Prostate gland (tissue), 2 donors: ENCODE measurements at regions not wholly inside any gene's neighbourhood (a gene's known extent, or its start where the extent isn't known, plus 50 kb on each side); places are given as distances from the start of the nearest gene placed in this dataset.
"Not testable (repeated sequence)": the region's sequence is repeated elsewhere in the genome, so short reads cannot be mapped to it uniquely, and the experiment has no call there.

Experiments
- DNase-seq: peaks from one replicate; pipeline ENCODE4 v3.0.0-alpha.2; 2019; ENCODE audit warnings: low spot score
- H3K27ac ChIP-seq, 2 donors: fragments of 200-600 bp; sonication (generic); 2 replicates each; pipeline ENCODE4 v1.5.1; 2017 to 2019
- H3K27me3 ChIP-seq: fragments of 200-600 bp; sonication (generic); replicated peaks from 2 replicates; pipeline ENCODE4 v1.5.1; 2019; ENCODE audit not compliant: insufficient read depth
- H3K36me3 ChIP-seq, 2 donors: fragments of 200-600 bp; sonication (generic); 1 replicate in 1 of 2; 2 replicates in 1 of 2; pipeline versions ENCODE4 v1.5.1 to v1.8.1; 2017 to 2019
- H3K4me1 ChIP-seq: fragments of 200-600 bp; sonication (generic); replicated peaks from 2 replicates; pipeline ENCODE4 v1.5.1; 2019
- H3K4me3 ChIP-seq, 2 donors: fragments of 200-600 bp; sonication (generic); 2 replicates each; pipeline ENCODE4 v1.5.1; 2017 to 2019
- H3K9me3 ChIP-seq: fragments of 200-600 bp; sonication (generic); 2 replicates; pipeline ENCODE4 v1.5.1; 2017
- POLR2A ChIP-seq: fragments of 450-650 bp; IDR thresholded peaks from one replicate; pipeline ENCODE4 v1.6.1; 2016; ENCODE audit warnings: antibody characterized with exemption, mild to moderate bottlenecking
- POLR2AphosphoS5 ChIP-seq: sonication (generic); formaldehyde crosslinking; IDR thresholded peaks from one replicate; pipeline ENCODE4 v1.6.1; 2017; ENCODE audit warnings: antibody characterized with exemption
- WGBS: methylation state at CpG from one replicate; pipeline ENCODE4 v1.1.5; 2018; 5-methylcytosine and 5-hydroxymethylcytosine counted together
- intact Hi-C: fragments of 100-400 bp; cut with DNase I; formaldehyde crosslinking; loops from one replicate; pipeline ENCODE4 v1.14.2; 2022
- TF ChIP-seq, protein P1 (sequence below), 4 experiments: fragments of 200-600 bp in 2 of 4; fragments of 450-650 bp in 2 of 4; sonication (generic) in 2 of 4; IDR thresholded peaks; 1 replicate in 3 of 4; 2 replicates in 1 of 4; pipeline ENCODE4 v1.5.1; 2016 to 2019; ENCODE audit warnings: antibody characterized with exemption in 4 of 4, mild to moderate bottlenecking in 2 of 4, moderate library complexity in 2 of 4

DNA sequence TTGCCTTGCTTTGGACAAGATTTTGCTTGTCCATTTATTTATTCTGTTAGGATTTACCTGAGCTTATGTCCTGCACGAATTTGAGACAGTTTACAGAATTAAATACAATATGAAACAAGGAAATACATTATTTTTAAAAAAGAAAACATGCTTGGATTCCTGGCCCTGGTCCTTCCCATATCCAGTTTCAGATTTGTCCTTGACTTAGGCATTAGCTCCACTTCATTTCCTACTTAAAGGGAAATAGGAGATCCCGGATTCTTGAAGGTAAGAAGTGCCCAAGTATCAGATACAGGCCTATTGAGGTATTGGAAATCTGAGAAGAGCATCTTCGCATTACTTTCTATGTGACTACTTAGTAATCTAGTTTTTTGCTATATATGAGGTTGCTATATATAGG, 672.0 kb downstream of the SI start:
- Histone ChIP-seq H3K27me3 (no peaks in the 10 kb centered on the region), H3K9me3 (no peaks in the 10 kb centered on the region), H3K27ac (no peak overlapping the region), H3K4me1 (no peaks in the 10 kb centered on the region), H3K36me3 (no peaks in the 10 kb centered on the region), H3K4me3 (no peak overlapping the region)
- intact Hi-C loops: no loop called here
- no peak for TF ChIP-seq POLR2AphosphoS5
- TF ChIP-seq, protein P1, sequence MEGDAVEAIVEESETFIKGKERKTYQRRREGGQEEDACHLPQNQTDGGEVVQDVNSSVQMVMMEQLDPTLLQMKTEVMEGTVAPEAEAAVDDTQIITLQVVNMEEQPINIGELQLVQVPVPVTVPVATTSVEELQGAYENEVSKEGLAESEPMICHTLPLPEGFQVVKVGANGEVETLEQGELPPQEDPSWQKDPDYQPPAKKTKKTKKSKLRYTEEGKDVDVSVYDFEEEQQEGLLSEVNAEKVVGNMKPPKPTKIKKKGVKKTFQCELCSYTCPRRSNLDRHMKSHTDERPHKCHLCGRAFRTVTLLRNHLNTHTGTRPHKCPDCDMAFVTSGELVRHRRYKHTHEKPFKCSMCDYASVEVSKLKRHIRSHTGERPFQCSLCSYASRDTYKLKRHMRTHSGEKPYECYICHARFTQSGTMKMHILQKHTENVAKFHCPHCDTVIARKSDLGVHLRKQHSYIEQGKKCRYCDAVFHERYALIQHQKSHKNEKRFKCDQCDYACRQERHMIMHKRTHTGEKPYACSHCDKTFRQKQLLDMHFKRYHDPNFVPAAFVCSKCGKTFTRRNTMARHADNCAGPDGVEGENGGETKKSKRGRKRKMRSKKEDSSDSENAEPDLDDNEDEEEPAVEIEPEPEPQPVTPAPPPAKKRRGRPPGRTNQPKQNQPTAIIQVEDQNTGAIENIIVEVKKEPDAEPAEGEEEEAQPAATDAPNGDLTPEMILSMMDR (IDR thresholded peaks at IDR 0.05): no peak
- no peak for TF ChIP-seq POLR2A
- WGBS: 61% methylated on average over 3 of the region's 3 CpGs
- DNase-seq: no peak

DNA sequence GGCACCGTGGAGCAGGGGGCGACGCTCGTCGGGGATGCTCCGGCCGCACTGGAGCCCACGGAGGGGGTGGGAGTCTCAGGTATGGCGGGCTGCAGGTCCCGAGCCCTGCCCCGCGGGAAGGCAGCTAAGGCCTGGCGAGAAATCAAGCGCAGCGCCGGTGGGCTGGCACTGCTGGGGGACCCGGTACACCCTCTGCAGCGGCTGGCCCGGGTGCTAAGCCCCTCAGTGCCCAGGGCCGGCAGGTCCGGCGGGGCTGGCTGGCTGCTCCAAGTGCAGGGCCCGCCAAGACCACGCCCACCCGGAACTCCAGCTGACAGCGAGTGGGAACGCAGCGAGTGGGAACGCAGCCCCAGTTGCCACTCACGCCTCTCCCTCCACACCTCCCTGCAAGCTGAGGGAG, 676.4 kb downstream of the SI start:
- intact Hi-C loops: no loop called here
- no peak overlapping the region for H3K27ac ChIP-seq
- TF ChIP-seq, protein P1 (IDR thresholded peaks at IDR 0.05): no peak
- no peak for TF ChIP-seq POLR2AphosphoS5
- no peak for TF ChIP-seq POLR2A

DNA sequence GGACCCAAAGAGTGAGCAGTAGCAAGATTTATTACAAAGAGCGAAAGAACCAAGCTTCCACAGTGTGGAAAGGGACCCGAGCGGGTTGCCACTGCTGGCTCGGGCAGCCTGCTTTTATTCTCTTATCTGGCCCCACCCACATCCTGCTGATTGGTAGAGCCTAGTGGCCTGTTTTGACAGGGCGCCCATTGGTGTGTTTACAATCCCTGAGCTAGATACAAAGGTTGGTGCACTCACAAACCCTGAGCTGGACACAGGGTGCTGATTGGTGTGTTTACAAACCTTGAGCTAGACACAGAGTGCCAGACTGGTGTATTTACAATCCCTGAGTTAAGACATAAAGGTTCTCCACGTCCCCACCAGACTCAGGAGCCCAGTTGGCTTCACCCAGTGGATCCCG, 676.9 kb downstream of the SI start:
- H3K4me3 ChIP-seq, H3K36me3 ChIP-seq, H3K9me3 ChIP-seq, H3K27ac ChIP-seq, H3K4me1 ChIP-seq, intact Hi-C loops, DNase-seq, H3K27me3 ChIP-seq: not testable (repeated sequence)
- 70% methylated on average over 7 of the region's 7 CpGs for WGBS

More for the DNA sequence above, 676.4 kb downstream of the SI start:
- H3K4me1 ChIP-seq: no peaks in the 10 kb centered on the region
- no peaks in the 10 kb centered on the region for H3K27me3 ChIP-seq
- H3K9me3 ChIP-seq: no peaks in the 10 kb centered on the region
- no peak overlapping the region for H3K4me3 ChIP-seq
- WGBS: 86% methylated on average over 7 of the region's 30 CpGs
- DNase-seq: no peak
- H3K36me3 ChIP-seq: no peaks in the 10 kb centered on the region

DNA sequence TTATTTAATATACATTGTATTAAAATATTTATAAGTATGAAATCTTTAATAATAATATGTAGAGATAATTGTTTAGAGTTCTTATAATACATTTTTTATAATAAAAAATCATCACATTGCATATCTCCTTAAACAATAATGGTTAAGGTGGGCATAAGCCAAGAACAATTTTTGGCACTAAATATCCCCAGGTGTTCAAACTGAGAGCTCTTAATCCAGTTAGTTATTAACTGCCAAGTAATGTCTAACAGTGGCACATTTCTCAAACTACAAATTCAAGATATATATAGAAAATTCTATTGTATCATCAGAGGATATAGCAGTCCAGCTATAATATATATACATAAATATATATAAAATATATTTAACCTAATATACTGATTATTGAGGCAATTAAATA, 680.8 kb downstream of the SI start:
- H3K9me3 ChIP-seq: no peaks in the 10 kb centered on the region
- intact Hi-C loops: no loop called here
- TF ChIP-seq POLR2AphosphoS5 (no peak), POLR2A (no peak)
- TF ChIP-seq, protein P1 (IDR thresholded peaks at IDR 0.05): no peak
- H3K4me1 ChIP-seq: no peaks in the 10 kb centered on the region
- no peak overlapping the region for H3K4me3 ChIP-seq
- DNase-seq: no peak
- no peak overlapping the region for H3K27ac ChIP-seq
- H3K36me3 ChIP-seq: no peaks in the 10 kb centered on the region
- no peaks in the 10 kb centered on the region for H3K27me3 ChIP-seq

DNA sequence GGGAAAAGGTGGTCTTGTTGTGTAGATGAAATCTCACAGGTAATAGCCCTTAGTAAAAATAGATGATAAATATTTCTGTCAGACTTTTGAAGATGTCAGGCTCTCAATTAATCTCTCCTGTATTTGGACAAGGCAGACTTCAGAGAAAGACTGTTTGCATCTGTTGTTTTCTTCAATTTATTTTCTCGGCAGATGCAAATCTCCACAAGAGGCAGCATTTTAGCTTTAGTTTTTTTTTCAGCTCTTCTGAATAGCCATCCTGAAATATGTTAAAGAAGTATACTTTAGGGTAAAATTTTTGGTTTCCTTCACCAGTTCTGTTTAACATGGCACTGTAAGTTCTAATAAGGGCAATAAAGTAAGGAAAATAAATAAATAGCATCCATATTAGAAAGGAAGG, 685.1 kb downstream of the SI start:
- 52% methylated on average over 1 of the region's 1 CpG for WGBS
- no peaks in the 10 kb centered on the region for H3K4me1 ChIP-seq
- no peak for DNase-seq
- no peak overlapping the region for H3K27ac ChIP-seq
- H3K9me3 ChIP-seq: no peaks in the 10 kb centered on the region
- H3K4me3 ChIP-seq: no peak overlapping the region
- TF ChIP-seq, protein P1 (IDR thresholded peaks at IDR 0.05): no peak
- TF ChIP-seq POLR2A (no peak), POLR2AphosphoS5 (no peak)
- intact Hi-C loops: no loop called here
- no peaks in the 10 kb centered on the region for H3K27me3 ChIP-seq
- no peaks in the 10 kb centered on the region for H3K36me3 ChIP-seq

DNA sequence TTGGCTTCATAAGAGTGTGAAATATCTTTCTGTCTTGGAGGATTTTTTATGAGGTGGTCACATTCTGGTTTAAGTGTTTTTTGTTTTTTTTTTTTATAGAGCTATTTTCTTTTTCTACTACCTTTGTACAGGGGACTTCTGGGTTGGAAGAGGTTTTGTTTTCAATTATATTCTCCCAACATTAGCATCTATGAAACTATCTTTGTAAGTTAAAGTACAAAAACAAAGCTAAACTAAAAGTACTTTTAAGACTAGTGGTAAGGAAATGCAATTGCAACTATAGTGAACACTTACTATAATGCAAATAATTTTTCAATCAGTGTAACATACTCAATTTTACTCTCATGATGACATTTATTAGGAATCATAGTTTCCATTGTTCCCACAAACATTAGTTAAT, 688.2 kb downstream of the SI start:
- DNase-seq: no peak
- Histone ChIP-seq H3K36me3 (no peaks in the 10 kb centered on the region), H3K4me3 (no peak overlapping the region), H3K27ac (no peak overlapping the region), H3K4me1 (no peaks in the 10 kb centered on the region), H3K27me3 (no peaks in the 10 kb centered on the region), H3K9me3 (no peaks in the 10 kb centered on the region)
- intact Hi-C loops: no loop called here
- TF ChIP-seq, protein P1 (IDR thresholded peaks at IDR 0.05): peak in 1 of 4 experiments; percentile 42
- no peak for TF ChIP-seq POLR2A
